Renal cortex interstitium (tissue), 11 donors: ENCODE measurements at regions not wholly inside any gene's neighbourhood (a gene's known extent, or its start where the extent isn't known, plus 50 kb on each side); places are given as distances from the start of the nearest gene placed in this dataset.

Source experiments
- DNase-seq, 11 donors: peaks; one replicate each; pipeline ENCODE4 v3.0.0-alpha.2; 2013; ENCODE audit warnings: low read depth in 9 of 11, low spot score in 4 of 11; ENCODE audit errors: extremely low read depth in 1 of 11

GRCh38 chr13:85282876-85283275 is 516.3 kb downstream of the SLITRK6 start:
- no peak for DNase-seq

GRCh38 chr13:85278851-85279250 is 520.4 kb downstream of the SLITRK6 start:
- DNase-seq, result no peak

DNA sequence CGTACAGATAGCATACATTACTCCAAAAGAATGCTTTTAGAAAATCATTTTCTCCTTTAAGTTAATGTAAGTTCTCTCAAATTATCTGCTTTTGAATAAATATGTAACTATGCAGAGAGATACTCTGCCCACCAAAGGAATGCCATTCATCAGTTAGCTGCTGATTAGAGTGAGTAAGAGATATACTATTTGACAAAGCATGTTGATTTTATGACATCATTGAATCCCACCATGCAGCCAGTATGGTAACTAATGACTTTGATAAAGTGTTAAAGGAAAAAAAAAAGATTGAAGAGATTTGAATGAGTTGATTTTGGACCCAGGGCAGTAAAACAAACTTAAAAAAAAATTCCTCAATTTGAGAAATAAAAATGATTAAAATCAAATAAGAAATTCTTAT is 521.5 kb downstream of the SLITRK6 start:
- no peak for DNase-seq

- peak in 1 of 11 donors; percentile 14 for DNase-seq
Observed at GRCh38 chr13:85266771-85267170, 532.4 kb downstream of the SLITRK6 start.

GRCh38 chr13:85266331-85266730 is 532.9 kb downstream of the SLITRK6 start:
- no peak for DNase-seq

GRCh38 chr13:85265296-85265695 is 533.9 kb downstream of the SLITRK6 start:
- no peak for DNase-seq

DNA sequence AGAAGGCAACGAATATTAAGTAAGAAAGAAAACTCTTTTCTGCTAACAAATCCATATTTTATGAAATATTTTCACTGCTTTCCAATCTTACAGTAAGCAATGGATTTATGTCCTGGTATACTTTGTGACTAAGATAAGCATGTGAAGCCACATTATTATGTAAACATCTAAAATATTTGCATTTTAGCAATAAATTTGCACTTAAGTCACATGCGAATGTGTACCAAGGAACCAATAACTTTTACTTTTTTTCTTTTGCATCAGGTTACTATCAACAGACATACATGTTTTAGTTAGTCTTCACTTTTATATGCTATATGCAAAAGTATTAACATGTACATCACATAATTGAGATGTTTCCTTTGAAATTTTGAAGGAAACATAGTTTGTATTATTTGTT is 536.7 kb downstream of the SLITRK6 start:
- DNase-seq, result no peak

DNA sequence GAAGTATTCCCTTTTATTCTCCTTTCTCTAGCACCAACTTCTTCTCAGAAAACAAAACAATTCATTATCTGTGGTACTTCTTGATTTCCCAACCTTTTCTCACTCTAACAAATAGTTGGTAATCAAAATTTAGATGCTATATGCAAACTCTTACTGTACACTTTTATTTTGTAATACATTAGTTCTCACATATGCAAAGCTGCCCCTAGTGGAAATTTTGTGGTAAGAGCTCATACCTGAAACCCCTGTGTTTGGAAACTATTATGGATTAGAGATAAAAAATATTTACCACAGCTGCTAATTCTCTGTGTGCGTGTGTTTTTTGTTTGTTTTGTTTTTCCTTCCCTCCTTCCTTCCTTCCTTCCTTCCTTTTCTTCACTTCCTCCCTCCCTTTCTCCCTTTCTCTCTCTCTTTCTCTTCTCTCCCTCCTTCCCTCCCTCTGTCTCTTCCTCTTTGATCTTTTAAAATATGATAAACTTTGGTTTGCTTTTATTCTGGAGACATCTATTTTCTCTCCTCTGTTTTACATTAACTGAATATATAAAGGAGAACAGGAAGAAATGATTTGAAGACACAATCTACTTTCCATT is 537.4 kb downstream of the SLITRK6 start:
- DNase-seq, result no peak

DNA sequence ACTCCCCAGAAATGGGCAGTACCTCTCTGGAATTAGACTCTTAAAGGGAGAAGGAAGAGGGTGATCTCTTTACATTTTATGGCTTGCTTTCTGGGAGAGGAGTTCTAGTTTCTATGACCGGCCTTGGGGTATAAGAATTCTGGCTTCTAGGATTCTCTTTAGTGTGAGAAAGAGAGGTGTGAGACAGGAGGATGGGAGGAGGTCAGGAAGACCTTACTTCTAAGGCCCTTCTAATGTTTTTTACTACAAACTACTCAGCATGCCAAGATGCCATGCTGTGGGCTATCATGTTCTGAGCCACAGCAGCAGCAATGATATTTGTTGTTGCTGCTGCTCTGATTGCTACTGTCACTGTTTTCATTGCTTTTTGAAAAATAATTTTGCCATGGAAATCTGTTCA is 538.3 kb downstream of the SLITRK6 start:
- no peak for DNase-seq

DNA sequence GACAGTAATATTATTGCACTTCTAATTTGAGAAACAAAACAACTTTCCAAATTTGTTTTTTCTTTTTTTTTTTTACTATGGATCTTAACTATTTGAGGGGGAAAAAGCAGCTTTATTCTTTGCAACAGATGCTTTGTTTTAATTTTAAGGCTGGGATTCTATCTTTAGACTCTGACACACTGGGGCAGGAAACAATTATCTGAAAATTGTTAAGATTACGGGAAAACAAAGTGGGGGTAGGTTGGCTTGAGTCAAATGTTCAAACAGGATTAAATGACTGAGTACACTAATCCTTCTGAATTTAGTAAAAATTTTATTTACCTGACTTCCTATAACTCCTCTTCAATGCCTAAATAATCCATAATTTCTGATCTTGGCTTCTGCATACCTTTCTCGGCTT is 543.2 kb downstream of the SLITRK6 start:
- DNase-seq, result no peak

- no peak for DNase-seq
Observed at GRCh38 chr13:85254641-85255040, 544.6 kb downstream of the SLITRK6 start.

GRCh38 chr13:85249151-85249550 is 550.1 kb downstream of the SLITRK6 start:
- DNase-seq, result no peak

- DNase-seq, result no peak
Observed at GRCh38 chr13:85247780-85248179, 551.4 kb downstream of the SLITRK6 start.

- no peak for DNase-seq
Observed at GRCh38 chr13:85243831-85244230, 555.4 kb downstream of the SLITRK6 start.

DNA sequence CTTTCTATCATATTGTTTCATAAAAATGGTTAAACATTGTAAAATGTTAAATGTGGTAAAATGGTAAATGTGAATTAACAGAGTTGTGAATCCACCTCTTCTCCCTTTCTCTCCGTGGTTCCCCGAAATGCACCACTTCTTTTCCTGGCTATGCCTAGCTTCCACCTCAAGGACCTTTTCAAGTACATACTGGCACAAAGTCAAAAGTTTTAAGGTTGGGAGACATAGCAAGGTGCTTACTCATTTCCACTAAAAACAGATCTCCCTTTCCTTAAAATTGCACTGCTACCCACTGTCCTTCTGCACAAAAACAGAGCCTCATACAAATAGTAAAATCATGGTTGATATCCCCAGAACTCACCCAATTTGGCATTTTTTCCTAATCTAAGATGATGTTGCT is 558.2 kb downstream of the SLITRK6 start:
- no peak for DNase-seq

DNA sequence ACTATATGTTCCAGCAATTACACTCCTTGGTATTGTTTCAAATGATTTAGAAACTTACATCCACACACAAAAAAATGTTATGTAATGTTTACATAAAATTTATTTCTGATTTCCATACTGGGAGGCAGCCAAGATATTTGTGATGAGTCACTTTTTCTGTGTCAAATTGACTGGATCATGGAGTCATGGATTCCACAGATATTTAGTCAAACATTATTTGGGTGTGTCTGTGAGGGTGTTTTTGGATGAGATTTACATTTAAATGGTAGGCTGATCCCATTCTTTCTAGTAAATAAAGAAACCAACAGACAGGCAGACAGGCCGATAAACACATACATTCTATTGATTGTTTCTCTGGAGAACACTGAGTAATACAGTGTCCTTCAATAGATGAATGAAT is 562.8 kb downstream of the SLITRK6 start:
- no peak for DNase-seq

DNA sequence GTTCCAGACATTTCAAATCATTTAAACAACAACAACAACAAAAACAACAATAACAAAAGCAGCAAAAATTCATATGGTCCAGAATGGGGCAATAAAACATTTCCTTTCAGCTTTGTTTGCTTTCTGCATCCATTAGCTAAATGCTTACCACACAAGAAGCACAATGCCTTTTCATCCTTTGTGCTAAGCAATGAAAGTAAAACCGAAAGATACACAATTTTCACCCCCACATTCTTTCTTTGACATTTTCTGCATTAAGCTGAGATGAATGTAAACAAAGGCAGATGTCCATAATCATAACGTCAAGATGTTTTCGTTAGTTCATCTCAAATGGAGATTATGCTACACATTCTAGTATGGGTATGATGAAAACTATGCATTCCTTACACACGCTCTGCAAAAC is 568.5 kb downstream of the SLITRK6 start:
- peak in 10 of 11 donors; percentile 1 to 62 (median 28) for DNase-seq

DNA sequence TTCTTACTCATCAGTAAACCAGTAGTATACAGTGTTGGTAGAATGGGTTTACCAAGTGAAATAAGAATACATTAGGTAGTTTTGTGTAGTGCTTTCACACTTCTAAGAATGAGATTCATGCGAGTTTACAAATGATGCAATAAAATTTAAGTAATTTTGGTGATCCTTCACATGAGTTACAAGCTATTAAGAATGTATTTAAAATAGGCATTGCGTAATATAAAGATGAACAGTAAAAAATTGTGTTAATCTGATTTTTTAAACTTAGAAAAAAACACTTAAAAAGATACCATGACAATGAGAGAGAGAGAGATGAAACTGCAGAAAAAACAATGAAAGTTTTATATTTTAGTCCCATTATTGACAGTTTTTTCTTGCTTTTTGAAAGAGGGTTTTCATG is 570.5 kb downstream of the SLITRK6 start:
- no peak for DNase-seq

GRCh38 chr13:85223883-85224656 is 575.1 kb downstream of the SLITRK6 start:
- DNase-seq, result no peak

GRCh38 chr13:85216576-85216975 is 582.6 kb downstream of the SLITRK6 start:
- no peak for DNase-seq

DNA sequence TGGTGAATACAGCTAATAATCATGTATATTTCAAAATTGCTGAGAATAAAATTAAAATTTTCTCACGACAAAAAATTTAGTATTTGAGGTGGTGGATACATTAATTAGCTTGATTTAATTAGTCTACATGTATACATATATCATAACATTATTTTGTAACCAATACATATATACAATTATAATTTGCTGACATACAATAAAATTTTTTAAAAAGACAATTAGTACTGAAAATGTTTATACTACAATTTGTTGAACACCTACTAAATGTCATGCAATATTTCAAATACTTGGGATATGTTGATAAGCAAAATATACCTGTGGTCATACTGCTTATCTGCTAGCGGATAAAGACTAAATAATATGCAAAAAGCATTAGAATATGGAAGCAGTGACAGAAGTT is 586.5 kb downstream of the SLITRK6 start:
- DNase-seq, result no peak
